NCI-H1105 treated with DMSO at 0.1 percent for 48 hours (cell line): ENCODE measurements at regions not wholly inside any gene's neighbourhood (a gene's known extent, or its start where the extent isn't known, plus 50 kb on each side); places are given as distances from the start of the nearest gene placed in this dataset.
"Not testable (repeated sequence)": the region's sequence is repeated elsewhere in the genome, so short reads cannot be mapped to it uniquely, and the experiment has no call there.

Experiments used
- DNase-seq: peaks from one replicate; lab custom pipeline; 2025; lab: John Stamatoyannopoulos, UW

GRCh38 chr5:130578354-130578753 lies 586.7 kb downstream of the HINT1 start:
- no peak for DNase-seq

GRCh38 chr5:130571076-130571475 lies 594.0 kb downstream of the HINT1 start:
- no peak for DNase-seq

GRCh38 chr5:130568791-130569190 lies 596.3 kb downstream of the HINT1 start:
- no peak for DNase-seq

- DNase-seq = no peak
Observed at GRCh38 chr5:130555429-130555828, 609.6 kb downstream of the HINT1 start.

GRCh38 chr5:130550562-130550928 lies 614.5 kb downstream of the HINT1 start:
- no peak for DNase-seq

GRCh38 chr5:130549884-130550561 lies 615.0 kb downstream of the HINT1 start:
- no peak for DNase-seq

- DNase-seq = no peak
Observed at GRCh38 chr5:130546211-130546610, 618.8 kb downstream of the HINT1 start.

- no peak for DNase-seq
Observed at GRCh38 chr5:130545291-130545690, 619.8 kb downstream of the HINT1 start.

GRCh38 chr5:130541617-130542221 lies 623.3 kb downstream of the HINT1 start:
- DNase-seq = no peak

GRCh38 chr5:130536691-130537090 lies 628.4 kb downstream of the HINT1 start:
- no peak for DNase-seq

- no peak for DNase-seq
Observed at GRCh38 chr5:130532786-130533185, 628.5 kb downstream of the CHSY3 start.

- DNase-seq = no peak
Observed at GRCh38 chr5:130529511-130530485, 625.5 kb downstream of the CHSY3 start.

- DNase-seq = no peak
Observed at GRCh38 chr5:130529111-130529510, 624.8 kb downstream of the CHSY3 start.

- DNase-seq = no peak
Observed at GRCh38 chr5:130528474-130528873, 624.2 kb downstream of the CHSY3 start.

GRCh38 chr5:130526708-130527107 lies 622.4 kb downstream of the CHSY3 start:
- DNase-seq = no peak

GRCh38 chr5:130520211-130520610 lies 615.9 kb downstream of the CHSY3 start:
- no peak for DNase-seq

- no peak for DNase-seq
Observed at GRCh38 chr5:130514984-130515690, 610.9 kb downstream of the CHSY3 start.

- no peak for DNase-seq
Observed at GRCh38 chr5:130502702-130503101, 598.4 kb downstream of the CHSY3 start.

GRCh38 chr5:130501151-130501865 lies 597.0 kb downstream of the CHSY3 start:
- no peak for DNase-seq

- DNase-seq = not testable (repeated sequence)
Observed at GRCh38 chr5:130500495-130500894, 596.2 kb downstream of the CHSY3 start.

- no peak for DNase-seq
Observed at GRCh38 chr5:130496215-130496614, 592.0 kb downstream of the CHSY3 start.
